Thyroid gland (tissue), 4 donors: ENCODE measurements at regions not wholly inside any gene's neighbourhood (a gene's known extent, or its start where the extent isn't known, plus 50 kb on each side); places are given as distances from the start of the nearest gene placed in this dataset.

Experiments used
- POLR2A ChIP-seq, 2 donors: fragments of 450-650 bp; IDR thresholded peaks; one replicate each; pipeline ENCODE4 v1.6.1; 2017; ENCODE audit warnings: antibody characterized with exemption in 2 of 2, mild to moderate bottlenecking in 2 of 2, moderate library complexity in 1 of 2
- TF ChIP-seq, protein P1 (sequence below), 6 experiments: fragments of 200-600 bp in 3 of 6; fragments of 450-650 bp in 3 of 6; sonication (generic) in 3 of 6; IDR thresholded peaks; one replicate each; pipeline ENCODE4 v1.5.1; 2016 to 2019; ENCODE audit warnings: antibody characterized with exemption in 6 of 6, mild to moderate bottlenecking in 2 of 6, inconsistent platforms in 1 of 6, moderate library complexity in 1 of 6

DNA sequence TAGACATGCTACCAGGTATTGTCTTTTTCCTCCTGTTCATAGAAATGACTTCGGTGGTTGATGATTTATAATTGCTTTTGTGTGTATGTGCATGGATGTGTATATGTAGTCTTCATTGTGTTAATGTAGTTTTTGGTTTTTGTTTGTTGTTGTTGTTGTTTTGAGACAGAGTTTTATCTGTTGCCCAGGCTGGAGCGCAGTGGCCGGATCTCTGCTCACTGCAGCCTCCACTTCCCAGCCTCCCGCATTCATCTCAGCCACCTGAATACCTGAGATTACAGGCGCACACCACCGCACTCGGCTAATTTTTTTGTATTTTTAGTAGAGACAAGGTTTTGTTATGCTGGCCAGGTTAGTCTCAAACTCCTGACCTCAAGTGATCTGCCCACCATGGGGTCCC is 75.2 kb downstream of the HFE start:
- TF ChIP-seq, protein P1, sequence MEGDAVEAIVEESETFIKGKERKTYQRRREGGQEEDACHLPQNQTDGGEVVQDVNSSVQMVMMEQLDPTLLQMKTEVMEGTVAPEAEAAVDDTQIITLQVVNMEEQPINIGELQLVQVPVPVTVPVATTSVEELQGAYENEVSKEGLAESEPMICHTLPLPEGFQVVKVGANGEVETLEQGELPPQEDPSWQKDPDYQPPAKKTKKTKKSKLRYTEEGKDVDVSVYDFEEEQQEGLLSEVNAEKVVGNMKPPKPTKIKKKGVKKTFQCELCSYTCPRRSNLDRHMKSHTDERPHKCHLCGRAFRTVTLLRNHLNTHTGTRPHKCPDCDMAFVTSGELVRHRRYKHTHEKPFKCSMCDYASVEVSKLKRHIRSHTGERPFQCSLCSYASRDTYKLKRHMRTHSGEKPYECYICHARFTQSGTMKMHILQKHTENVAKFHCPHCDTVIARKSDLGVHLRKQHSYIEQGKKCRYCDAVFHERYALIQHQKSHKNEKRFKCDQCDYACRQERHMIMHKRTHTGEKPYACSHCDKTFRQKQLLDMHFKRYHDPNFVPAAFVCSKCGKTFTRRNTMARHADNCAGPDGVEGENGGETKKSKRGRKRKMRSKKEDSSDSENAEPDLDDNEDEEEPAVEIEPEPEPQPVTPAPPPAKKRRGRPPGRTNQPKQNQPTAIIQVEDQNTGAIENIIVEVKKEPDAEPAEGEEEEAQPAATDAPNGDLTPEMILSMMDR (IDR thresholded peaks at IDR 0.05): no peak
- TF ChIP-seq POLR2A (IDR thresholded peaks at IDR 0.05): no peak
